HEK293T (cell line): ENCODE measurements at regions not wholly inside any gene's neighbourhood (a gene's known extent, or its start where the extent isn't known, plus 50 kb on each side); places are given as distances from the start of the nearest gene placed in this dataset.

Source experiments
- CTCF ChIA-PET: fragments of 350-600 bp; formaldehyde crosslinking; extraction: SDS; loops from one replicate; lab custom pipeline; 2021; ENCODE audit warnings: antibody characterized with exemption, inconsistent platforms; lab: Yijun Ruan, JAX
- POLR2A ChIA-PET: fragments of 350-600 bp; formaldehyde crosslinking; extraction: SDS; loops from one replicate; lab custom pipeline; 2020; ENCODE audit warnings: antibody characterized with exemption, inconsistent platforms; lab: Yijun Ruan, JAX
- DNase-seq: peaks from one replicate; pipeline ENCODE4 v3.0.0; 2012; ENCODE audit warnings: mixed read lengths; ENCODE audit errors: extremely low spot score
- ARNT ChIP-seq: fragments of 450-650 bp; IDR thresholded peaks from 2 replicates; pipeline ENCODE4 v1.6.1; 2017; ENCODE audit warnings: mild to moderate bottlenecking
- BHLHE40 ChIP-seq: fragments of 450-650 bp; IDR thresholded peaks from 2 replicates; pipeline ENCODE4 v1.6.1; 2016; ENCODE audit warnings: mild to moderate bottlenecking, moderate library complexity, borderline replicate concordance
- CTBP1 ChIP-seq: fragments of 450-650 bp; IDR thresholded peaks from 2 replicates; pipeline ENCODE4 v1.6.1; 2016; ENCODE audit warnings: borderline replicate concordance
- ELF4 ChIP-seq: fragments of 450-650 bp; IDR thresholded peaks from 2 replicates; pipeline ENCODE4 v1.6.1; 2017; ENCODE audit warnings: antibody characterized with exemption
- FOXA1 ChIP-seq: fragments of 450-650 bp; IDR thresholded peaks from 2 replicates; pipeline ENCODE4 v1.6.1; 2016; ENCODE audit warnings: mild to moderate bottlenecking
- FOXK2 ChIP-seq: fragments of 450-650 bp; IDR thresholded peaks from 2 replicates; pipeline ENCODE4 v1.6.1; 2016; ENCODE audit warnings: mild to moderate bottlenecking
- FOXM1 ChIP-seq: fragments of 450-650 bp; IDR thresholded peaks from 2 replicates; pipeline ENCODE4 v1.6.1; 2017; ENCODE audit warnings: mild to moderate bottlenecking, borderline replicate concordance
- HDGF ChIP-seq: fragments of 450-650 bp; IDR thresholded peaks from 2 replicates; pipeline ENCODE4 v1.6.1; 2017; ENCODE audit warnings: antibody characterized with exemption, borderline replicate concordance
- L3MBTL2 ChIP-seq: fragments of 450-650 bp; conservative IDR thresholded peaks from 2 replicates; pipeline ENCODE4 v1.6.1; 2016; ENCODE audit warnings: mild to moderate bottlenecking
- LEF1 ChIP-seq: fragments of 450-650 bp; IDR thresholded peaks from 2 replicates; pipeline ENCODE4 v1.6.1; 2017; ENCODE audit warnings: mild to moderate bottlenecking, borderline replicate concordance
- NFRKB ChIP-seq: fragments of 450-650 bp; IDR thresholded peaks from 2 replicates; pipeline ENCODE4 v1.6.1; 2016; ENCODE audit warnings: mild to moderate bottlenecking, moderate library complexity
- SP1 ChIP-seq: fragments of 450-650 bp; IDR thresholded peaks from 2 replicates; pipeline ENCODE4 v1.6.1; 2017
- SUZ12 ChIP-seq: fragments of 450-650 bp; IDR thresholded peaks from 2 replicates; pipeline ENCODE4 v1.6.1; 2016; ENCODE audit warnings: mild to moderate bottlenecking
- TARDBP ChIP-seq: fragments of 450-650 bp; IDR thresholded peaks from 2 replicates; pipeline ENCODE4 v1.6.1; 2016
- ZNF384 ChIP-seq: fragments of 450-650 bp; IDR thresholded peaks from 2 replicates; pipeline ENCODE4 v1.6.1; 2016
- TF ChIP-seq, protein P1 (sequence below): fragments of 450-650 bp; IDR thresholded peaks from 2 replicates; pipeline ENCODE4 v1.6.1; 2016

DNA sequence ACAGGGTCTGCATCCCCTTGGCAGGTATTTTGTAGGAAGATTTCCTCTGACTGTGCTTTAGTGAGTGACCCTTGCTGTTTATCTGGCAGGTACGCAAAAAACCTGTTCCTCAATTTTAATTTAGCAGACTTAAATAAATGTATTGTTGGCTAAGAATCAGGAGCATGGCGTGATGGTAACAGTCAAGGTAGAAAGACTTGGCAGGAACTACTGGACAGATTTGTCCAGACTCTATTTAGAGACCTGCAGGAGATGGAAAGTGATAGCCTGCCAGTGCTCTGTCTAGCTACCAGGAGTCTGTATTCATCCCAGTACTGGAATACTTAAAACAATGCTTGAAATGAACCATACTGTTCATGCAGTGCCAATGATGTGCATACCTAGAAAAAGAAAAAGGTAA, 78.8 kb upstream of the MAST4 start:
- TF ChIP-seq ELF4 = no peak
- TF ChIP-seq ARNT = no peak
- no peak for TF ChIP-seq CTBP1
- no peak for TF ChIP-seq HDGF
- TF ChIP-seq FOXM1 = no peak
- TF ChIP-seq L3MBTL2 = no peak
- no peak for TF ChIP-seq TARDBP
- no peak for TF ChIP-seq ZNF384
- no peak for TF ChIP-seq FOXK2
- no peak for TF ChIP-seq LEF1
- DNase-seq = no peak
- ChIA-PET CTCF (no interaction called here), POLR2A (no interaction called here)

DNA sequence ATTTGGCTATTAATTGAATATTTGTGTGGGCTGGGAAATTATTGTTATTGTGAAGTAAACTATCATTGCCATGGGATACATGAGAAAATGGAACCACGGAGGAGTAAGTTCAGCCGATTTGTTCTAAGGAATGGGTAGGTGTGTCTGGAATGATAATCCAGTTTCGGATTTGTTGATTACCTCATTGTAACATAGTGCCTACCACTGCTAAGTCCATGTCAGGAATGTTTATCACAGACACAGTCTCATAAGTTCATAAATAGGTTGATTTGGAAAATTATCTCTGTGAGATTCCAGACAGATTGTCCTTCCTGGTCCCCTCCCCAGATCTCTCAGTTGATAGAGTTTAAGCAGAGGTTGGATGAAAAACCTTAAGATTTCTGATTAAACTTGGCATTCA, 78.1 kb upstream of the MAST4 start:
- DNase-seq = no peak
- POLR2A ChIA-PET = no interaction called here
- CTCF ChIA-PET = no interaction called here

DNA sequence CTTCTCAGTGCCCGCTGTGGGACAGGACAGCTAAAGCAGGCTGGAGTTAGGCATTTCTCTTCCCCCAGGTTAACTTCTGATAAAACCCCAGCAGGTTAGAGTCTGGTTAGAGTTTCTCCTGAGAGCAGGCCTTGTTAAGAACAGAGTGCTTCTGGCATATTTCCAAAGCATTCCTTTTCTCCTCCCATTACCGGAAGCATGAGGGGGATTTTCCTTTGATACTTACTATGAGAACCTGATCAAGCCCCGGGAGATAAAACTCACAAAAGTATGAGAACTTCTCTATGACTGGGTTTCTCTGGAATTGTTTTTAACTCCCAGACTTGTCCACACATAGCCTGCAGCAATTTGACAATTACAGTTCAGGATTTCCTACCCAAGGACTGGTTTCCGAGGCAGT, 77.4 kb upstream of the MAST4 start:
- ChIA-PET POLR2A (no interaction called here), CTCF (no interaction called here)
- no peak for TF ChIP-seq HDGF
- TF ChIP-seq TARDBP = no peak
- TF ChIP-seq FOXK2 = no peak
- TF ChIP-seq FOXM1 = no peak
- no peak for TF ChIP-seq NFRKB
- no peak for TF ChIP-seq CTBP1
- no peak for TF ChIP-seq SP1
- TF ChIP-seq ELF4 = no peak
- no peak for TF ChIP-seq ARNT
- no peak for TF ChIP-seq SUZ12
- TF ChIP-seq, protein P1, sequence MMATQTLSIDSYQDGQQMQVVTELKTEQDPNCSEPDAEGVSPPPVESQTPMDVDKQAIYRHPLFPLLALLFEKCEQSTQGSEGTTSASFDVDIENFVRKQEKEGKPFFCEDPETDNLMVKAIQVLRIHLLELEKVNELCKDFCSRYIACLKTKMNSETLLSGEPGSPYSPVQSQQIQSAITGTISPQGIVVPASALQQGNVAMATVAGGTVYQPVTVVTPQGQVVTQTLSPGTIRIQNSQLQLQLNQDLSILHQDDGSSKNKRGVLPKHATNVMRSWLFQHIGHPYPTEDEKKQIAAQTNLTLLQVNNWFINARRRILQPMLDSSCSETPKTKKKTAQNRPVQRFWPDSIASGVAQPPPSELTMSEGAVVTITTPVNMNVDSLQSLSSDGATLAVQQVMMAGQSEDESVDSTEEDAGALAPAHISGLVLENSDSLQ = no peak
- TF ChIP-seq L3MBTL2 = no peak
- TF ChIP-seq BHLHE40 = no peak
- TF ChIP-seq FOXA1 = no peak
- no peak for DNase-seq

More for the DNA sequence above, 78.1 kb upstream of the MAST4 start:
- TF ChIP-seq SP1 = no peak
- no peak for TF ChIP-seq BHLHE40
- TF ChIP-seq ZNF384 = no peak

DNA sequence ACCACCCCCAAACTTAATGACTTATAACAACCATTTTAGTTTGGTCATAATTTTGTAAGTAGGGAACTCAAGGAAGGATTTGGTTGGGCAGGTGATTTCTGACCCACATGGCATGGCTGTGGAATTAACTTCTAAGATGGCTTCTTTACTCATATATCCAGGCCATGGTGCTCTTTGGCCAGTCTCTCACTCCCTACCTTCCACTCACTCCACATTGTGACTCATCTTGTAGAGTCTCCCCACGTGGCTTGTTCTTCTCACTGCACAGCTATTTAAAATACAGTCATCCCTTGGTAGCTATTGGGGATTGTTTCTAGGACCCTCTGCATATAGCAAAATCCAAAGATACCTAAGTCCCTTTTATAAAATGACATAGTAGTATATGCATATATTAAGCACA, 76.6 kb upstream of the MAST4 start:
- no peak for DNase-seq
- CTCF ChIA-PET = no interaction called here
- no peak for TF ChIP-seq TARDBP
- TF ChIP-seq CTBP1 = no peak
- TF ChIP-seq ARNT = no peak
- TF ChIP-seq FOXK2 = no peak
- TF ChIP-seq BHLHE40 = no peak
- TF ChIP-seq NFRKB = no peak
- TF ChIP-seq FOXA1 = no peak
- no peak for TF ChIP-seq ELF4
- no peak for TF ChIP-seq FOXM1
- no peak for TF ChIP-seq L3MBTL2
- TF ChIP-seq LEF1 = no peak
- POLR2A ChIA-PET = no interaction called here

DNA sequence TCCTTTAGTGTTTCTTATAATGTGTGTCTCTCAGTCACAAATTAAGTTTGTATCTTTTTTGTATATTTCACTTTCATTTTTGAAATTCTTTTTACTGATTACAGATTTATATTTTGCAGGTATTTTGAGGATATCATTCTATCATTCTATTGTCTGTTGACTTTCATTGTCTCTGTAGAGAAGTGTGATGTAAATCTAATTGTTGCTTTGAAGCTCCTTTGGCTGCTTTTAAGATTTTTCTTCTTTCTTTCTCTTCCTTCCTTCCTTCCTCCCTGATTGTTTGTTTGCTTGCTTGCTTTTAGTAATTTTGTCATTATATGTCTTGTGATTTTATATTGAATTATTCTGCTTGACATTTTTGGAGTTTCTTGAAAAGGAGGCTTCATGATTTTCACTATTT, 75.3 kb upstream of the MAST4 start:
- POLR2A ChIA-PET = no interaction called here
- no peak for DNase-seq
- TF ChIP-seq NFRKB (no peak), BHLHE40 (no peak), LEF1 (no peak), FOXM1 (no peak), TARDBP (no peak), ARNT (no peak), CTBP1 (no peak), FOXK2 (no peak), SUZ12 (no peak), ZNF384 (no peak), SP1 (no peak), L3MBTL2 (no peak), FOXA1 (no peak), HDGF (no peak), ELF4 (no peak)
- TF ChIP-seq, protein P1 = no peak
- CTCF ChIA-PET = no interaction called here

DNA sequence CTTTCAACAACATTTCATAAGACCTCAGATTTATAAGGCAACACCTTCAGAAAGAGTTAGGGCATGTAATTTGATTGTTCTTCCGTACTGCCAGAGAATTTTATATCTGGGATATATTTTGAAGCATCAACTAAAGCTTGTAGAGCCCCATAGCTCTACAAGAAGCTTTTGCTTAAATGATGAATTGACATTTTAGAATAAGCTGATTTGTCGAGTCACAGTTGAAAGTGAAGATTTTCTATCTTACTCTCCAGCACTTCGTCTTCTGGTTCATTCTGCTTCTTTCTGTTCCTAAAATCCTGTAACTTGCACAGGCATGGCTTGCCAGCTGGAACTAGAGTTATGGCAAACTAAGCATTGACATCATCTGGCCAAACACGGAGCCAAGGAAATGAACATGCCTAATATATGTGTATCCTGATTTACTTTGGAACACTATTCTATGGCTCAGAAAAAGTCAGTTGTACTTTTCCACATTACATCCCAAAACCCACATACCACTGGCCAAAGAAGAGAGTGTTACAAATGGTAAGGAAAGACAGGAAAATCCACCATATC, 68.6 kb upstream of the MAST4 start:
- no peak for DNase-seq
- ChIA-PET POLR2A (no interaction called here), CTCF (no interaction called here)
- no peak for TF ChIP-seq SUZ12
- TF ChIP-seq LEF1 = no peak
- TF ChIP-seq, protein P1 = no peak
- no peak for TF ChIP-seq FOXK2
- TF ChIP-seq BHLHE40 = no peak
- TF ChIP-seq SP1 = no peak
- no peak for TF ChIP-seq ZNF384
- TF ChIP-seq NFRKB = no peak
- no peak for TF ChIP-seq L3MBTL2
- TF ChIP-seq FOXA1 = no peak
- TF ChIP-seq FOXM1 = no peak
- no peak for TF ChIP-seq ARNT
- TF ChIP-seq HDGF = no peak
- TF ChIP-seq TARDBP = no peak
- TF ChIP-seq ELF4 = no peak
- no peak for TF ChIP-seq CTBP1

DNA sequence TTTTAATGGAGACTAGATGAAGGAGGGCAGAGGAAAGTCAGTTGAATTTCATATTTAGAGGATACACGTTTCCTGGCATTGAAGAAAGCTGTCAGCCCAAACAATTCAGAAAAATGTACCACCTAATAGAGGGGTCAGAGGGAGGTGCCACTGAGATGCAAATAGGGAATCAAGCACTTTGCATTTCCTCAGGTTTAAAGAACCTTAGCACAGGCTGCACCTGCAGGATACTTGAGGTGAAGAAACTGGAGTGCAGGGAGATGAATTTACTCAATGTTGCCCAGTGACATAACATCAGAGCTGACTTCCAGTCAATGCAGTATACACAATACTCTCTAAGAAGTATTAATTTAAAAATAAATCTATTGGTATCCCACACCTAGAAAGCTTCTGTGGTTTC, 67.0 kb upstream of the MAST4 start:
- TF ChIP-seq HDGF = no peak
- no peak for TF ChIP-seq SP1
- ChIA-PET POLR2A (no interaction called here), CTCF (interaction anchor here (0.7 kb wide), 1 partner anchor 220 kb away, joined by 3 read pairs; no protein-coding TSS in a partner anchor)
- no peak for DNase-seq
